PFSK-1 (cell line): ENCODE measurements at regions not wholly inside any gene's neighbourhood (a gene's known extent, or its start where the extent isn't known, plus 50 kb on each side); places are given as distances from the start of the nearest gene placed in this dataset.

ENCODE experiments used
- POLR2AphosphoS5 ChIP-seq: IDR thresholded peaks from 2 replicates; pipeline ENCODE4 v1.6.1; 2012; ENCODE audit warnings: low read depth, mild to moderate bottlenecking, control low read depth, low read length, moderate library complexity
- SIN3A ChIP-seq: IDR thresholded peaks from 2 replicates; pipeline ENCODE4 v1.6.1; 2012; ENCODE audit warnings: mild to moderate bottlenecking, low read length, moderate library complexity, borderline replicate concordance; ENCODE audit not compliant: insufficient read depth
- TAF1 ChIP-seq: IDR thresholded peaks from 2 replicates; pipeline ENCODE4 v1.6.1; 2012; ENCODE audit warnings: low read length, control low read depth, borderline replicate concordance; ENCODE audit not compliant: insufficient read depth
- TF ChIP-seq, protein P1 (sequence below), 2 experiments: IDR thresholded peaks; 2 replicates each; pipeline versions ENCODE4 v1.6.1 to v1.8.0; 2011 to 2012; ENCODE audit warnings: low read depth in 2 of 2, low read length in 2 of 2, control low read depth in 1 of 2, inconsistent platforms in 1 of 2, mild to moderate bottlenecking in 1 of 2, moderate library complexity in 1 of 2; ENCODE audit not compliant: insufficient read depth in 1 of 2

DNA sequence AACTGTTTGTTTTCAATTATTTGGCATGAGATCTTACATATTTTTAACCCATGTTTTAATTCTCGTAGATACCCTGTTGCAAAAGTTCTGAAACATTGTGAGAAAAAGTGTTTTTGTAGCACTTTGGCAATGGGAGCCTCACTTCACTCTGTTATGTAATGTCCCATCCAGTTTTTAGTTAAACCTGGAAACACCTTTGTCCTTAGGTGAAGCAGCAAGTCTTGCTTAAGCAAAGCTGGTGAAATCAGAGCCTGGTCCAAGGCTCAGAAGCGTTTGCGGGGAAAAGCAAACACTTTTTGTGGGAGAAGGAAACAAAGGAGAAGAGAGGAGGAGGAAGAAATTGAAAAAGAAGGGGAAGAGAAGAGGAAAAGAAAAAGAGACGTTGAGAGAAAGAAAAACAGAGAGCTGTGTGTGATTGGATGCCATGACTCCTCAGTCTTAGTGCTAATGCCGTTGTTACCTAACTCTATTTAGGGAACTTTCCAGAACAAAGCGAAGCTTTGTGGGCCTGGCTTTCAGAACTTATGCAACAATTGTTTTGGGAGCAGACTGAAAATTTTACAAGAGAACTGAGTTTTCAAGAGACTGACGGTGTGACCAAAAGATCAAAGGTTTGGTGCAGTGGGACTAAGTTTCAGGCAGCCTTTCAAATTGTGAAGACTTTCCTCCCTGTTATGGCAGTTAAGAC is 93.1 kb downstream of the NTMT2 start:
- TF ChIP-seq POLR2AphosphoS5 (no peak), TAF1 (no peak), SIN3A (no peak)
- TF ChIP-seq, protein P1, sequence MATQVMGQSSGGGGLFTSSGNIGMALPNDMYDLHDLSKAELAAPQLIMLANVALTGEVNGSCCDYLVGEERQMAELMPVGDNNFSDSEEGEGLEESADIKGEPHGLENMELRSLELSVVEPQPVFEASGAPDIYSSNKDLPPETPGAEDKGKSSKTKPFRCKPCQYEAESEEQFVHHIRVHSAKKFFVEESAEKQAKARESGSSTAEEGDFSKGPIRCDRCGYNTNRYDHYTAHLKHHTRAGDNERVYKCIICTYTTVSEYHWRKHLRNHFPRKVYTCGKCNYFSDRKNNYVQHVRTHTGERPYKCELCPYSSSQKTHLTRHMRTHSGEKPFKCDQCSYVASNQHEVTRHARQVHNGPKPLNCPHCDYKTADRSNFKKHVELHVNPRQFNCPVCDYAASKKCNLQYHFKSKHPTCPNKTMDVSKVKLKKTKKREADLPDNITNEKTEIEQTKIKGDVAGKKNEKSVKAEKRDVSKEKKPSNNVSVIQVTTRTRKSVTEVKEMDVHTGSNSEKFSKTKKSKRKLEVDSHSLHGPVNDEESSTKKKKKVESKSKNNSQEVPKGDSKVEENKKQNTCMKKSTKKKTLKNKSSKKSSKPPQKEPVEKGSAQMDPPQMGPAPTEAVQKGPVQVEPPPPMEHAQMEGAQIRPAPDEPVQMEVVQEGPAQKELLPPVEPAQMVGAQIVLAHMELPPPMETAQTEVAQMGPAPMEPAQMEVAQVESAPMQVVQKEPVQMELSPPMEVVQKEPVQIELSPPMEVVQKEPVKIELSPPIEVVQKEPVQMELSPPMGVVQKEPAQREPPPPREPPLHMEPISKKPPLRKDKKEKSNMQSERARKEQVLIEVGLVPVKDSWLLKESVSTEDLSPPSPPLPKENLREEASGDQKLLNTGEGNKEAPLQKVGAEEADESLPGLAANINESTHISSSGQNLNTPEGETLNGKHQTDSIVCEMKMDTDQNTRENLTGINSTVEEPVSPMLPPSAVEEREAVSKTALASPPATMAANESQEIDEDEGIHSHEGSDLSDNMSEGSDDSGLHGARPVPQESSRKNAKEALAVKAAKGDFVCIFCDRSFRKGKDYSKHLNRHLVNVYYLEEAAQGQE (IDR thresholded peaks at IDR 0.05; ENCODE audit: insufficient read depth in 1 of 2, low read depth in 2 of 2, low read length in 2 of 2), result no peak
